MM.1S (cell line): ENCODE measurements at regions not wholly inside any gene's neighbourhood (a gene's known extent, or its start where the extent isn't known, plus 50 kb on each side); places are given as distances from the start of the nearest gene placed in this dataset.

Source experiments
- DNase-seq: peaks from one replicate; pipeline ENCODE4 v3.0.0-alpha.2; 2015
- H2AFZ ChIP-seq: fragments of 300-600 bp; sonication (generic); 2 replicates; pipeline ENCODE4 v1.6.0; 2016; ENCODE audit warnings: antibody characterized with exemption, low read length
- H3F3A ChIP-seq: fragments of 300-600 bp; sonication (generic); 2 replicates; pipeline ENCODE4 v1.6.1; 2016; ENCODE audit warnings: mild to moderate bottlenecking, antibody characterized with exemption, low read length, moderate library complexity, mixed read lengths; ENCODE audit not compliant: insufficient read depth
- H3K27ac ChIP-seq: fragments of 300-600 bp; sonication (generic); 2 replicates; pipeline ENCODE4 v1.5.1; 2016; ENCODE audit warnings: mild to moderate bottlenecking, low read length
- H3K27me3 ChIP-seq: fragments of 300-600 bp; sonication (generic); replicated peaks from 2 replicates; pipeline ENCODE4 v1.6.0; 2016; ENCODE audit warnings: low read length; ENCODE audit not compliant: insufficient read depth
- H3K36me3 ChIP-seq: fragments of 300-600 bp; sonication (generic); replicated peaks from 2 replicates; pipeline ENCODE4 v1.6.1; 2016; ENCODE audit warnings: mild to moderate bottlenecking, low read length, mixed read lengths; ENCODE audit not compliant: insufficient read depth
- H3K4me1 ChIP-seq: fragments of 300-600 bp; sonication (generic); 2 replicates; pipeline ENCODE4 v1.6.1; 2016; ENCODE audit warnings: low read length, mixed read lengths
- H3K4me2 ChIP-seq: fragments of 300-600 bp; sonication (generic); 2 replicates; pipeline ENCODE4 v1.6.0; 2016; ENCODE audit warnings: low read depth, low read length
- H3K4me3 ChIP-seq: fragments of 300-600 bp; sonication (generic); 2 replicates; pipeline ENCODE4 v1.5.1; 2016; ENCODE audit warnings: low read length, mixed read lengths
- H3K79me2 ChIP-seq: fragments of 300-600 bp; sonication (generic); 2 replicates; pipeline ENCODE4 v1.6.1; 2016; ENCODE audit warnings: mixed run types, low read length, mixed read lengths
- H3K9ac ChIP-seq: fragments of 300-600 bp; sonication (generic); 2 replicates; pipeline ENCODE4 v1.6.1; 2016; ENCODE audit warnings: low read length, mixed read lengths
- H3K9me2 ChIP-seq: fragments of 300-600 bp; sonication (generic); replicated peaks from 2 replicates; pipeline ENCODE4 v1.6.1; 2016; ENCODE audit warnings: mild to moderate bottlenecking, low read length, mixed read lengths; ENCODE audit not compliant: insufficient read depth
- H3K9me3 ChIP-seq: fragments of 300-600 bp; sonication (generic); replicated peaks from 2 replicates; pipeline ENCODE4 v1.6.1; 2016; ENCODE audit warnings: mild to moderate bottlenecking, low read length, mixed read lengths; ENCODE audit not compliant: insufficient read depth
- H4K20me1 ChIP-seq: fragments of 300-600 bp; sonication (generic); 2 replicates; pipeline ENCODE4 v1.6.1; 2016; ENCODE audit warnings: mild to moderate bottlenecking, low read length, moderate library complexity, mixed read lengths; ENCODE audit not compliant: insufficient read depth
- CTCF ChIP-seq: fragments of 300-600 bp; sonication (generic); IDR thresholded peaks from 2 replicates; pipeline ENCODE4 v1.5.1; 2016; ENCODE audit warnings: antibody characterized with exemption, low read length, mixed read lengths
- EZH2 ChIP-seq: fragments of 300-600 bp; sonication (generic); optimal IDR thresholded peaks from 2 replicates; pipeline ENCODE3; 2017; ENCODE audit warnings: low read depth, mild to moderate bottlenecking, antibody characterized with exemption, low read length, mixed read lengths
- EZH2phosphoT487 ChIP-seq: fragments of 300-600 bp; sonication (generic); IDR thresholded peaks from 2 replicates; pipeline ENCODE4 v1.6.1; 2018; ENCODE audit warnings: antibody characterized with exemption, low read length

GRCh38 chr10:78742406-78742729, 326.4 kb upstream of the ZMIZ1 start:
- DNase-seq, result no peak
- no peaks in the 10 kb centered on the region for H3K4me1 ChIP-seq
- H3K79me2 ChIP-seq, result no peaks in the 10 kb centered on the region
- H3K4me2 ChIP-seq, result no peak overlapping the region
- H3K27ac ChIP-seq, result no peak overlapping the region
- H3F3A ChIP-seq, result no peaks in the 10 kb centered on the region
- H2AFZ ChIP-seq, result no peak overlapping the region
- no peaks in the 10 kb centered on the region for H4K20me1 ChIP-seq
- H3K9me3 ChIP-seq, result no peaks in the 10 kb centered on the region
- TF ChIP-seq EZH2 (no peak), CTCF (no peak), EZH2phosphoT487 (no peak)
- H3K27me3 ChIP-seq, result no peaks in the 10 kb centered on the region
- no peak overlapping the region for H3K9ac ChIP-seq
- H3K36me3 ChIP-seq, result no peaks in the 10 kb centered on the region
- no peaks in the 10 kb centered on the region for H3K9me2 ChIP-seq
- no peak overlapping the region for H3K4me3 ChIP-seq

- H3K4me1 ChIP-seq, result no peaks in the 10 kb centered on the region
- no peaks in the 10 kb centered on the region for H3K9me3 ChIP-seq
- H3K79me2 ChIP-seq, result no peaks in the 10 kb centered on the region
- no peaks in the 10 kb centered on the region for H3F3A ChIP-seq
- H2AFZ ChIP-seq, result no peak overlapping the region
- no peak for DNase-seq
- no peaks in the 10 kb centered on the region for H4K20me1 ChIP-seq
- no peak for TF ChIP-seq CTCF
- no peak for TF ChIP-seq EZH2
- TF ChIP-seq EZH2phosphoT487, result no peak
- no peak overlapping the region for H3K9ac ChIP-seq
- H3K4me2 ChIP-seq, result no peak overlapping the region
- H3K4me3 ChIP-seq, result no peak overlapping the region
- H3K36me3 ChIP-seq, result no peaks in the 10 kb centered on the region
- no peak overlapping the region for H3K27ac ChIP-seq
- no peaks in the 10 kb centered on the region for H3K9me2 ChIP-seq
- H3K27me3 ChIP-seq, result no peaks in the 10 kb centered on the region
Observed at GRCh38 chr10:78742730-78743615, 325.8 kb upstream of the ZMIZ1 start.

- H3K36me3 ChIP-seq, result no peaks in the 10 kb centered on the region
- H4K20me1 ChIP-seq, result no peaks in the 10 kb centered on the region
- H3K9me3 ChIP-seq, result no peaks in the 10 kb centered on the region
- H3K9me2 ChIP-seq, result no peaks in the 10 kb centered on the region
- H3K27me3 ChIP-seq, result no peaks in the 10 kb centered on the region
- H2AFZ ChIP-seq, result no peak overlapping the region
- DNase-seq, result no peak
- no peaks in the 10 kb centered on the region for H3K4me1 ChIP-seq
- no peak overlapping the region for H3K27ac ChIP-seq
- H3K9ac ChIP-seq, result no peak overlapping the region
- TF ChIP-seq CTCF (no peak), EZH2phosphoT487 (no peak), EZH2 (no peak)
- H3F3A ChIP-seq, result no peaks in the 10 kb centered on the region
- no peak overlapping the region for H3K4me3 ChIP-seq
- no peak overlapping the region for H3K4me2 ChIP-seq
- no peaks in the 10 kb centered on the region for H3K79me2 ChIP-seq
Observed at GRCh38 chr10:78744056-78744455, 324.7 kb upstream of the ZMIZ1 start.
